ENCODE measurements at regions not wholly inside any gene's neighbourhood (a gene's known extent, or its start where the extent isn't known, plus 50 kb on each side); places are given as distances from the start of the nearest gene placed in this dataset.
A peak's percentile ranks its signal among the peaks of the same experiment; 100 is the strongest.

DNA sequence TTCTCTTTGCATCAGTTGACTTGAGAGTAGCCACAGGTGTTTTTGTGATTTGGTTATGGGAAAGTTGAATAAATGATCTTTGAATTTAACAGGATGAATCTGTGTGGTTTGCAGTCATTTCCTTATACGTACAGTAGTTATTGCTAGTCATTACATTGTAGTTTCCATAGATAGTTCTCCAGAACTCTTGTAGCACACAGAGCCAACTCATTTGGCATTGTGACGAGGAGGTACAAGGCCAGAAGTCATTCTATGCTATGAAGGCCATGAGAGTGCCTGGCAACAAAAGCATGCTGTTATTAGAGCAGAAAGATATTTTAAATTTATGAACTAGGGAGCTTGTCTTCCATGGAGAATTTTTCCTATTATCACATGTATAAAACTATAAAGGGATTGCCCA is 973.0 kb upstream of the CHAC2 start:
- DNase-seq = no peak

DNA sequence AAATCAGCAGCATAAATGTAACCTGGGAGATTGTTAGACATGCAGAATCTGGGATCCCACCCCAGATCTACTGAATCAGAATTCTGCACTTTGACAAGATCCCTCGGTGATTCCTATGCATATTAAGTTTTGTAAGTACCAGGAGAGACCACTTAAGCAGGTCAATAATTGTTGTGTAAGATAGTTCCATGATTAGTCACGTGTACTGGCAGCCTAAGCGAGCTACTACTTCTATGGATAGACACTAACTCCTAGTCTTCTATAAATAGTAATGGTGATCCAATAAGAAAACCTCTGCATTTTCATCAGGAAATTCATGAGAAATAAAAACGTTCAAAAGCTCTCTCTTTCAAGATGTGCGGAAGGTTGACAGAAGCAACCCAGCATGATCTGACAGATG is 988.2 kb upstream of the CHAC2 start:
- DNase-seq (no peak), ATAC-seq (ENCODE audit: poor library complexity) (no peak)
- intact Hi-C loops (cut with DNase I) = no loop called here

More for the DNA sequence above, 973.0 kb upstream of the CHAC2 start:
- peak; percentile 73 for ATAC-seq (ENCODE audit: poor library complexity)
- intact Hi-C loops (cut with DNase I) = no loop called here

DNA sequence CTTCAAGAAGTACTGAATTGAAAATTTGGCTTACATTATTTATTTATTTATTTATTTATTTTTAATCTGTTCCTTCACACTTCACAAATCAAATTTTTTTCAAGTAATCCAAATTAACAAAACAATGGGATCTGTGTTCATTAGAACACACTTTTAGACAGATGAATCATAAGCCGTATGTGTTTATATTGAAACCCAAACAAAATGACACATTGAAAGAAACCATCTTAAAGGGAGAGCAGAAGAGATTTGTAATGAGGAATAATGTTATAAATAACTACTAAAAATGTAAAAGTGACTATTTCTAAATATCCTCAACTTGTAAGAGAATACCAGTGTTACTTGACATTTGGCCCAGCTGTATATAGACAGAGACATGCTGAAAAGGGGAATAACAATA is 991.0 kb upstream of the CHAC2 start:
- ATAC-seq (ENCODE audit: poor library complexity) = no peak
- intact Hi-C loops (cut with DNase I) = no loop called here

DNA sequence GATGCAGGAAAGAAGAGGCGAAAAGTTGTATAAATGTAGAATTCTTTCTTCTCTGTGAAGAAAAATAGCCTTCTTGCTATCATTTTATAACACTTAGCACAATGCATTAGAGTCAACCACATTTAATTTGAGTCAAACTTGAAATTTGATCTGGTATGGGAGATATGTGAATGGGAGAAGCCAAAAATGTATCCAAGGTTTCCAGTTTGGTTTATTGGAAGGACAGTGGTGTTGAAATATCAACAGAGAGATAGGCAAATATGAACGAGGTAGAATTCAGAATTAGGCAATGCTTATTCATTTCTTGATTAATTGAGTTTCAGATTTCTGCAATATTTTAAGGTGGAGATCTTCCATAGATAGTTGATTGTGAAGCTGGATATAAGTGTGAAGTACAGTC is 991.9 kb upstream of the CHAC2 start:
- ATAC-seq (ENCODE audit: poor library complexity) = no peak
- DNase-seq = no peak
- intact Hi-C loops (cut with DNase I) = no loop called here

More for the DNA sequence above, 991.0 kb upstream of the CHAC2 start:
- no peak for DNase-seq

DNA sequence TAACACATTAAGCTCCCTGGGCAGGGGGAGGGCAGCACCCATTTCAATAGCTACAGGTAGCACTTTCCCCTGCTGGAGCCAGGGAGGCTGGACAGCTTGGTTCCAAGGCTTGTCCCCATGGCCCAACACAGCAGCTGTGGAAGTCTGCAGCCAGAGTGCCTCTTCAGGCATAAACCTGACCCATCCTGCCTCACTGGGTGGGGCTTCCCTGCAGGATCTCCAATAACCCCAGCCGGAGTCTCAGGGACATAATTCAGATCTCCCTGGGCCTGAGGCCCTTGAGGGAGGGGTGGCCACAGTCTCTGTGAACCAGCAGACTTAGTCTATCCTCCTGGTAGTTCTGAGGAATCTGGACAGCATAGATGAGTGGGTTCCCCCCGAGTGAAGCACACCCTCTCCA is 1001.9 kb upstream of the CHAC2 start:
- no peak for ATAC-seq (ENCODE audit: poor library complexity)
- intact Hi-C loops (cut with DNase I) = no loop called here
- DNase-seq = no peak

DNA sequence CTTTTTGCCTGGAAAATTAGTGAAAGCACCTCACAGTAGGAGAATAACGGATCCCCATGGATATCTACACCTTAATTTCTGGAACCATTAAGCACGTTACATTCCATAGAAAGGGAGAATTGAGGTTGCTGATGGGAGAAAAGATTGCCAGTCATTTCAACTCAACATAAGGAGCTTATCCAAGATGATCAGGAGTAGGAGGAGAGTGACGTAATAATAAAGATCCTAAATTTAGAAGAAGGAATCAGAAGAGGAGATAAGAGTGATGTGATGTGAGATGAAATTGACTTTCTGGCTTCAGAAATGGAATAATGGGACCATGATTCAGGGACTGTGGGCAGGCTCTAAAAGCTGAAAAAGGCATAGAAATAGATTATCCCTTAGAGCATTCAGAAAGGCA is 1017.8 kb upstream of the CHAC2 start:
- intact Hi-C loops (cut with DNase I) = no loop called here
- DNase-seq (no peak), ATAC-seq (ENCODE audit: poor library complexity) (no peak)

DNA sequence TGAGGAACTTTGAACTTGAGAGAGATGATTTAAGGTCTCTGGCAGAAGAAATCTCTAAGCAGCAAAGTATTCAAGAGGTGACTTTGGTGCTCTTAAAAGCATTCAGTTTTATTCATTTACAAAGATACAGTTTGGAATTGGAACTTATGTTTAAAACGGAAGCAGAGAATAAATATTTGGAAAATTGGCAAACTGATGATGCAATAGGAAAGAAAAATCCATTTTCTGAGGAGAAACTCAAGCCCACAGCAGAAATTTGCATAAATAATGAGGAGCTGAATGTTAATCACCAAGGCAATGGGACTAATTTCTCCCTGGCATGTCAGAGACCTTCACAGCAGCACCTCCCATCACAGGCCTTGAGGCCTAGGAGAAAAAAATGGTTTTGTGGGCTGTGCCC is 1022.5 kb upstream of the CHAC2 start:
- ATAC-seq (ENCODE audit: poor library complexity) = no peak
- intact Hi-C loops (cut with DNase I) = no loop called here
- no peak for DNase-seq

DNA sequence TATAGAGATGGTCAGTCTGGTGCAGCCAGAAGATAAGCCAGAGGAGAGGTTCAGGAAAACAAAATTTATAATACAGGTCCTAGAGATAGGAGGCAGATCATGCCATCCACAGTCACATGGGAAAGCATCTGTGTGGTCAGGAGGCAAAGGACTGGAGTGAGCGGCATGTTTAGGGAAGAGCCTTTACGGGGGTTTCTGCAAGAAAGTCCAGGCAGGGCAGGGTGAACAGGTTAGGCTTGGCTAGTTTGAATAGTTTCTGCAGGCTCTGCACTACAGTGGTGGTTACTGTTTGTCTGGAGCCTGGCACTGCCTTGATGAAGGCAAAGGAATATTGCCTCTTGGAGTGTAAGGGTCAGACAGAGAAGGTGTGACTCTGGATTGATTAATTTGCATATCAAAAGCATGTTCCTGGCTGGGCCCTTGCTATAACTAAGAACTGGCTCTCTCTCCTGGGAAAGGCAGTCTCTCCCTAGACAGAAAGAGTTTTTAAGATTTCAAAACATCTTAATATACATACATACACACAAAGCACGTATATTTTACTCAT is 1034.7 kb upstream of the CHAC2 start:
- intact Hi-C loops (cut with DNase I) = no loop called here
- DNase-seq (no peak), ATAC-seq (ENCODE audit: poor library complexity) (no peak)

DNA sequence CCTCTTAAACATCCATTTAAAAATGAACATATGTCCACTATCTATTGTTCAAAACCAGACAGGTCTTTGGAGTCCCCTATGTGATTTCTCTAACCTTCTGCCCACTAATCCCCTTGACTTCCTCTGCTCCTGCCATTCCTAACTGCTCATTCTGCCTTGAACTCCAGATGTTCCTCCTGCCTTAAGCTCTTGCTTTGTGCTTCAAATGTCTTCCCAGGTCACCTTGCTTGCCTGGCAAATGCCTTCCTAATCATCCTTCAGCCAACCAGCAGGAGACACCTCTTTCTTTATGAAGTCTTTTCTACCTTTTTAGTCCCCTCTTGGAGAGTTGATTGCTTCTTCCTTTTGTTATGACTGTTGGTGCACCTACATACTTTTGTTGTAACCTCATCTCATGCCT is 1043.0 kb upstream of the CHAC2 start:
- intact Hi-C loops (cut with DNase I) = no loop called here
- no peak for ATAC-seq (ENCODE audit: poor library complexity)
- no peak for DNase-seq

DNA sequence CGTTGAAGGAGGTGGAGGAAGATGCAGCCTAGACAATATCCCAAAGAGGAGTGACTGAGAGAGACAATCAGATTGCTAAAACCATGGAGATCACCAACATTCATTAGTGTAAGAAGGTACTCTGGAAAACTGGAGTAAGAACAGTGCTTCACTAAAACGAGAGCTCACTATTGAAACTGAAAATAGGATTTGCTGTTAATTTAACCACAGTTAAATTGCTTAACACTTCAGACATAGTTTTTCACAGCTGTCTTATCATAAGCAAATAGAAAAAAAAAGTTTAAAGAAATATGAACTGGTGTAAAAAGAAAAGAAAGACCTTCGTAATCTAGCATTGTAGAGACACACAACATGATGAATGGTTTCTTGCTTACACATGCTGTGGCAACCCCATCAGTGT is 1049.8 kb upstream of the CHAC2 start:
- DNase-seq (no peak), ATAC-seq (ENCODE audit: poor library complexity) (no peak)
- intact Hi-C loops (cut with DNase I) = no loop called here

DNA sequence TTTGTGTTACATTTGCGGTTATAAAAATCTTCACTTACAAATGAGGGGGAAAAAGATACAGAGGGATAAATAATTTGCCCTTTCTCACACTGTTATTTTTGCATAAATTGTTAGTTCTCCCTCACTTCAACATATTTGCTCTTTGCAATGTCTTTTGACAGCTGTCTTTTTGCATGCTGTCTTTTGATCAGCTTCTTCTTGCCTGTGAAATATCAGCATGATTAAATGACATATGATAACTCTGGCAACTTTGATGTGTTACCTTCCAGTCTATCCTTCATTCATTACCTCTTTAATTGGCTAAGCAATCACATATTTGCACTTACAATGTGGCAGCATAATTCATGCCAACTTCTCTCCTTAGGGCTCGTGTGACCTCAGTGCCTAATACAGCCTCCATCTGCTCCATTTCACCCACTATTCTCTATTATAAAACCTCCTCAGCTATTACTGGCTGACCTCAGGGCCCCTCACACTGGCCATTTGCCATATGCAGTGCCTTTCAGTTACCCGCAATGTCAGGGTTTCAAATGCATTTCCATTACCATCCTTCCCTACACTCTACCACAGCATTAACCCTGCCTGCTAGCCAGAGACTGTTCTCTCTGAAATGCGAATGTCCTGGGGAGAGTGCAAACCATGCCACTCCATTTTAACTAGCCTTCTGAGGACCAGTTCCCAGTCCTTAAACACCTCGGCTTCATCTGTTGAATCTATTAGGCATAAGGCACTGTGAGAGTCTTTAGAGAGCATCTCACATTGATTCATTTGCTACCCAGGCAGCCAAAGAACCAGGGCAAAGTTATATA is 1056.6 kb upstream of the CHAC2 start:
- no peak for DNase-seq
- ATAC-seq (ENCODE audit: poor library complexity) = no peak
- intact Hi-C loops (cut with DNase I) = no loop called here

DNA sequence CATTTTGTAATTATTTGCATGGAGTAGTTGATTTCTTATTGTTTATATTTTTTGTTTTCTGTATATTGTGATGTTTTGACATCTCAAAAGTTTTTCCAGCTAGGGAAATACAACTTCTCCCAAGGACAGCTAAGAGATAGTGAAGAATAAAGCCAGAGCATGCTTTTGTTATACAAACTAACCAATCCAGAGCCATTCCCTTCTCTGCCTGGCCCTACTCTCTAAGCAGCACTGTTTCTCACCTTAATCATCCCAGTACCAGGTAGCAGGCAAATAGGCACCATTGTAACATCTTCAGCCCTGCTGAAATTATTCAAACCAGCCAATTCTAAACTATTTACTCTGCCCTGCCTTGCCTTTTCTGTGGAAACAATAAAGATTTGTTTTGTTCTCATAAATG is 1063.4 kb upstream of the CHAC2 start:
- intact Hi-C loops (cut with DNase I) = no loop called here
- DNase-seq (no peak), ATAC-seq (ENCODE audit: poor library complexity) (no peak)

DNA sequence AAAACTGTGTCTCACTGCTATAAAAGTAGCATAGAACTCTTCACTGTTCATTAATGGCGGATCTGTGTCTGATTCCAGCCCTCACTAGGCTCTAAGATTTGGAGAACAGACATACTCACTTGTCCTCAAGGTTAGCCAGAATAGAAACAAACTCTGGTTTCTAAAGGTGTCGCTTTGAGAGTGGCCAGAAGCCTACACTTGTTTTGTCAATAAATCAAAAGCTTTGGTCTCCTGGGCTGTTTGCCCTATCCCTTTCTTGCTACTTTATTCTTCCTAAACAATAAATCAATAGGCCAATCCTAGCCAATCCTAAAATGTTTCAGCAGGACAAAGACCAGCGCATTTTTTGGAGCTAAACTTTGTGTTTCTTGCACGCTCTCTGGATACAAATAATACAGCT is 1064.6 kb upstream of the CHAC2 start:
- intact Hi-C loops (cut with DNase I) = no loop called here
- ATAC-seq (ENCODE audit: poor library complexity) (no peak), DNase-seq (no peak)

DNA sequence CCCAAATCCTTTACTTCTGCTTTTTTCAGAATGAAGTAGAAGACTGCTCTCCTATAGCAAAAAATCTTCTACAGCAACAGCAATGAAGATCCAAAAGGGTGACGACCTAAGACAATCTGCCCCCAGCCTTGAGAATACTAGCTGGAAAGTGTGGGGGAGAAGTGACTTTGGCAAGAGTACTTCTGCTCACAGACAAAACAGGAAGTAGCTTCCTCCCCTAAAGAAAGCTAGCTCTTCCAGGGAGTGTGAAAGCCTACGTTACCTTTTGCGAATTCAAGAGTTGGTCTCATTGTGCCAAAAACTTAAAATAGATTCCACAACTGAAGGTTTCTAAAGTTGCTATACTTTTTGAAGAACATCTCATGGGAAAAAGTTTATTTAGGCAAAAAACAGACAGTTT is 1069.2 kb upstream of the CHAC2 start:
- DNase-seq = no peak
- no peak for ATAC-seq (ENCODE audit: poor library complexity)
- intact Hi-C loops (cut with DNase I) = no loop called here

DNA sequence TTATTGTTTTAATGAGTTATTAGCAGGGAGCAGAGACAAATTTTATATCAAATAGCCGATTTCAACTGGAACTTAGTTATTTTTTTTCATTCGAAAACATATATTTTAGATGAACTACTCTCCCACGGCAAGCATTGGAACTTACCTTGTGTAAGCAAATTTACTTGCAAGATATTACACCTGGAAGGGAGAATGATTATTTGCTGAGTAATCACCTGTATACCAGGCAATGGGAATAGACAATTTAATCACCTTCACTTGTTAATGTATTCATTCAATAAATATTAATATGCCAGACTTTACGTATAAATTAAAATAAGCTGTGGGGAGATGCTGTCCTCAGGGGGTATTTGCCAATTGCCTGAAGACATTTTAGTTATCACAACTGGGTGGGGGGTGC is 1069.9 kb upstream of the CHAC2 start:
- no peak for ATAC-seq (ENCODE audit: poor library complexity)
- intact Hi-C loops (cut with DNase I) = no loop called here
- no peak for DNase-seq

DNA sequence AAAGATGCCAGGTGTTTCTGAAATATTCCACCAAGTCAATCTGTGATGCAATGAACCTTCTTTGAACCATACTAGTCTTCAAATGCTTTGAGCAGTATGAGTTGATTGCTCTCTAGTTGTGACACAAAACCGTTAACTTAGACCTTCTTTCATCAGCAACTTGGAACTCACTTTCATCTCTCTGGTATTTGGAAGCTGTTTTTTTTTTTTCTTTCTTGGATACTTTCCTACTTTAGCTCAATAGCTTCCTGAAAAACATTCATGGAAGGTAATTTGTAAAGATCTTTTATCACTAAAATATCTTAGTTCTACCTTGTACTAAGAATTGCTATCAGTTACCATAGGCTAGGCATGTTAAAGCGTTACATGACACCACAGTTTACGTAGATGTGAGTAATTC is 1071.9 kb upstream of the CHAC2 start:
- ATAC-seq (ENCODE audit: poor library complexity) = no peak
- intact Hi-C loops (cut with DNase I) = no loop called here

DNA sequence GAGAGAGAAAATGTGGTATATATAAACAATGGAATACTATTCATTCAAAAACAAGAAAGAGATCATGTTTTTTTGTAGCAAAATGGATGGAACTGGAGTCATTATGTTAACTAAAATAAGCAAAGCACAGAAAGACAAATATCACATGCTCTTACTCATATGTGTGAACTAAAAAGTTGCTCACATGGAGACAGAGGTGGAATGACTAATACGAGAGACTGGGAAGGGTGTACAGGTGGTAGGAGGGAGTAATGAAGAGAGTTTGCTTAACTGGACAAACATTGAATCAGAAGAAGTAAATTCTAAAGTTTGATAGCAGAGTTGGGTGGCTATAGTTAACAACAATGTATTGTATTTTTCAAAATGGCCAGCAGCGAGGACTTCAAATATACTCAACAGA is 1080.7 kb upstream of the CHAC2 start:
- DNase-seq (no peak), ATAC-seq (ENCODE audit: poor library complexity) (no peak)

More for the DNA sequence above, 1071.9 kb upstream of the CHAC2 start:
- DNase-seq = no peak

DNA sequence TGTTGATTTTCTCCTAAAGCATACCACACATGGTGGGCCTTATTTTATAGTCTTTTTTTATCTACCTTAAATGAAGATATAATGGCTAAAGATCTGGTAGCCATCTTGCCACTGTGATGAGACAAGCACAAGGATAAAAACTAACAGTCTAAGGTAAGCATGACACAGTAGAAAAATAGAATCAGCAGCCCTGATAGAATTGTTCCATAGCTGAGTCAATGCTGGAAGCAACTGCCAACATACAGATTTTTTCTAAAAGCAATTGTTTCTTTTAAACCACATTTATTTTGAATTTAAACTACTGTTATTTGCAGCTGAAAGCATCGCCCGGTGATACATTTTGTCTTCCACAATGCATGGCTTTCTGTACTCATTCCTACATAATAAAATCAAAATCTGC is 1091.5 kb upstream of the CHAC2 start:
- intact Hi-C loops (cut with DNase I) = no loop called here
- ATAC-seq (ENCODE audit: poor library complexity) (no peak), DNase-seq (no peak)

More for the DNA sequence above, 1080.7 kb upstream of the CHAC2 start:
- intact Hi-C loops (cut with DNase I) = no loop called here

DNA sequence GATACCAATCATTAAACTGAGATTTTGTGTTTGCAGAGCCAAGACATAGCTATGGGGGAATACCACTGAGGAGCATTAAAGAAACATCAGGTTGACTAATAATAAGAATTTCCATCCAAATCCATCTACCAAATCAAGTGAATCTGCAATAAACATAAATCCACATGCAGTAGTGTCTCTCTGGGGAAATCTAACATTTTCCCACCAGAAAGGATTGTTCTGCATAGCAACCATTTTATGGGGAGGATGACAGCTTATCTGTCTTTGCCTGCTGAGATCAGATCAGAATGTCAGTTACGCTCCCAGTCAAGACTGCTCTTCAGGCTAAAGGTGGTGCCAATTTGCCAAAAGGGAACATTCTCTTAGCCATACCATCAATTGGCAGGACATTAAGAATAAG is 1098.9 kb upstream of the CHAC2 start:
- DNase-seq (no peak), ATAC-seq (ENCODE audit: poor library complexity) (no peak)
- intact Hi-C loops (cut with DNase I) = no loop called here

DNA sequence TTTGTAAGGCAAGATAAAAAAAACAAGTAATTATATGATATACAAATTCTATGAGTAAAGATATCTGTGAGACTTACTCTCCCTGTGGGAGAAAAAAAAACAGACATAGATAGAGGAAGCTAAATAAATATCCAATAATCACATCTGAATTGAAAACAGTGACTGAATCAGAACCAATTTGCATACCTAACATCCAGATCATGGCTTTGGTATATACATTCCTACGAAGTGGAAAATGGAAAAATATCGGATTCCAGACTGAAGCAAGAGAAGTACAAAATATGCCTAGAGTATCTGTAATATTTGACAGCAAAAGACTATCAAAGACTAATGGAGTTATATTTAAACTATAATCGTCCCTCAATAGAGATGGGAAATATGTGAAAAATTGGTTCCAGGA is 1108.1 kb upstream of the CHAC2 start:
- DNase-seq (no peak), ATAC-seq (ENCODE audit: poor library complexity) (no peak)
- intact Hi-C loops (cut with DNase I) = no loop called here

DNA sequence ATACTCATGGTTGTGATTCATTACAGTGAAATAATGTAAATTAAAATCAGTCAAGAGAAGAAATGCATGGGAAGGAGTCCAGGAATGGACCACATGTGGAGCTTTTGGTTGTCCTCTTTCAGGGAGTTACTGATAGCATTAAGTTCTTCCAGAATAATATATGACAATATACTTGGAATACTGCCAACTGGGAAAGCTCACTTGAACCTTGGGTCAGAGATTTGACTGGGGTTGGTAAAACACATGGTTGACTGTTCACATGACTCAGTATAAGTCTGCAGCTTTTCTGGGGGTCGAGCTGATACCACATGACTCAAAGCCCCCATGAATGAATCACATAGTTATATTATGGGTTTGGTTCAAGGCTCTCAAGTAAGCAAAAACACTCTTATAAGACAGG is 1109.0 kb upstream of the CHAC2 start:
- intact Hi-C loops (cut with DNase I) = no loop called here
- DNase-seq (no peak), ATAC-seq (ENCODE audit: poor library complexity) (no peak)

All from Right ventricle myocardium superior (tissue), 1 donor.